Neural progenitor cell (in vitro differentiated cells): ENCODE measurements at regions not wholly inside any gene's neighbourhood (a gene's known extent, or its start where the extent isn't known, plus 50 kb on each side); places are given as distances from the start of the nearest gene placed in this dataset.

Experiments used
- DNase-seq: peaks from one replicate; pipeline ENCODE4 v3.0.0-alpha.2; 2016; ENCODE audit warnings: low spot score
- H2AFZ ChIP-seq: fragments of 200-600 bp; sonication (generic); replicated peaks from 2 replicates; pipeline ENCODE4 v1.6.1; 2016; ENCODE audit warnings: antibody characterized with exemption
- H3F3A ChIP-seq: fragments of 200-600 bp; sonication (generic); 2 replicates; pipeline ENCODE4 v1.6.1; 2016; ENCODE audit warnings: antibody characterized with exemption, low read depth
- H3K27ac ChIP-seq: fragments of 200-600 bp; sonication (generic); 2 replicates; pipeline ENCODE4 v1.5.1; 2016; ENCODE audit warnings: mild to moderate bottlenecking
- H3K27me3 ChIP-seq: fragments of 200-600 bp; sonication (generic); 2 replicates; pipeline ENCODE4 v1.6.1; 2016; ENCODE audit warnings: mild to moderate bottlenecking, moderate library complexity
- H3K36me3 ChIP-seq: fragments of 200-600 bp; sonication (generic); 2 replicates; pipeline ENCODE4 v1.5.1; 2016
- H3K4me1 ChIP-seq: fragments of 200-600 bp; sonication (generic); 2 replicates; pipeline ENCODE4 v1.6.1; 2016; ENCODE audit warnings: mixed run types
- H3K4me2 ChIP-seq: fragments of 200-600 bp; sonication (generic); 2 replicates; pipeline ENCODE4 v1.6.1; 2016
- H3K4me3 ChIP-seq: fragments of 200-600 bp; sonication (generic); 2 replicates; pipeline ENCODE4 v1.5.1; 2016
- H3K79me2 ChIP-seq: fragments of 200-600 bp; sonication (generic); 2 replicates; pipeline ENCODE4 v1.6.1; 2016; ENCODE audit warnings: low read depth
- H3K9ac ChIP-seq: fragments of 200-600 bp; sonication (generic); 2 replicates; pipeline ENCODE4 v1.6.1; 2016
- H3K9me3 ChIP-seq: fragments of 200-600 bp; sonication (generic); 2 replicates; pipeline ENCODE4 v1.5.1; 2016; ENCODE audit warnings: low read depth
- H4K20me1 ChIP-seq: fragments of 200-600 bp; sonication (generic); 2 replicates; pipeline ENCODE4 v1.6.1; 2016; ENCODE audit warnings: low read depth
- H3K27ac Mint-ChIP-seq: 3 replicates; pipeline ENCODE4 v1.8.0; 2021; ENCODE audit warnings: mixed read lengths
- H3K27me3 Mint-ChIP-seq: 2 replicates; pipeline ENCODE4 v1.8.0; 2022; ENCODE audit warnings: low read depth, mild to moderate bottlenecking, inconsistent platforms, moderate library complexity, mixed read lengths; ENCODE audit not compliant: insufficient read depth
- H3K36me3 Mint-ChIP-seq: 3 replicates; pipeline ENCODE4 v1.8.0; 2021; ENCODE audit warnings: mixed read lengths
- H3K4me1 Mint-ChIP-seq: 3 replicates; pipeline ENCODE4 v1.8.0; 2021; ENCODE audit warnings: mixed read lengths
- H3K4me3 Mint-ChIP-seq: 3 replicates; pipeline ENCODE4 v1.8.0; 2021; ENCODE audit warnings: mild to moderate bottlenecking, moderate library complexity, mixed read lengths
- H3K9me3 Mint-ChIP-seq: 3 replicates; pipeline ENCODE4 v1.8.0; 2020; ENCODE audit warnings: mixed read lengths
- EZH2 ChIP-seq: fragments of 200-600 bp; sonication (generic); IDR thresholded peaks from 2 replicates; pipeline ENCODE4 v1.6.1; 2017; ENCODE audit warnings: antibody characterized with exemption, mild to moderate bottlenecking, moderate library complexity
- EZH2phosphoT487 ChIP-seq: fragments of 200-600 bp; sonication (generic); IDR thresholded peaks from 2 replicates; pipeline ENCODE4 v1.6.1; 2017; ENCODE audit warnings: antibody characterized with exemption
- TF ChIP-seq, protein P1 (sequence below): fragments of 200-600 bp; sonication (generic); IDR thresholded peaks from 2 replicates; pipeline ENCODE4 v1.5.1; 2017; ENCODE audit warnings: antibody characterized with exemption, mild to moderate bottlenecking

GRCh38 chr2:64773461-64774118 is 119.9 kb upstream of the SERTAD2 start:
- no peaks in the 10 kb centered on the region for H3K36me3 Mint-ChIP-seq
- no peaks in the 10 kb centered on the region for H3F3A ChIP-seq
- H3K36me3 ChIP-seq = no peaks in the 10 kb centered on the region
- H3K4me1 ChIP-seq = peaks cover 6% of the 10 kb centered on the region
- H3K27me3 Mint-ChIP-seq = peaks cover 6% of the 10 kb centered on the region
- H3K4me1 Mint-ChIP-seq = peaks cover 8% of the 10 kb centered on the region
- no peaks in the 10 kb centered on the region for H4K20me1 ChIP-seq
- no peak overlapping the region for H3K4me3 Mint-ChIP-seq
- no peak overlapping the region for H2AFZ ChIP-seq
- peaks cover 6% of the 10 kb centered on the region for H3K27me3 ChIP-seq
- no peak overlapping the region for H3K4me3 ChIP-seq
- no peak overlapping the region for H3K27ac Mint-ChIP-seq
- no peaks in the 10 kb centered on the region for H3K9me3 ChIP-seq
- H3K9ac ChIP-seq = no peak overlapping the region
- TF ChIP-seq, protein P1, sequence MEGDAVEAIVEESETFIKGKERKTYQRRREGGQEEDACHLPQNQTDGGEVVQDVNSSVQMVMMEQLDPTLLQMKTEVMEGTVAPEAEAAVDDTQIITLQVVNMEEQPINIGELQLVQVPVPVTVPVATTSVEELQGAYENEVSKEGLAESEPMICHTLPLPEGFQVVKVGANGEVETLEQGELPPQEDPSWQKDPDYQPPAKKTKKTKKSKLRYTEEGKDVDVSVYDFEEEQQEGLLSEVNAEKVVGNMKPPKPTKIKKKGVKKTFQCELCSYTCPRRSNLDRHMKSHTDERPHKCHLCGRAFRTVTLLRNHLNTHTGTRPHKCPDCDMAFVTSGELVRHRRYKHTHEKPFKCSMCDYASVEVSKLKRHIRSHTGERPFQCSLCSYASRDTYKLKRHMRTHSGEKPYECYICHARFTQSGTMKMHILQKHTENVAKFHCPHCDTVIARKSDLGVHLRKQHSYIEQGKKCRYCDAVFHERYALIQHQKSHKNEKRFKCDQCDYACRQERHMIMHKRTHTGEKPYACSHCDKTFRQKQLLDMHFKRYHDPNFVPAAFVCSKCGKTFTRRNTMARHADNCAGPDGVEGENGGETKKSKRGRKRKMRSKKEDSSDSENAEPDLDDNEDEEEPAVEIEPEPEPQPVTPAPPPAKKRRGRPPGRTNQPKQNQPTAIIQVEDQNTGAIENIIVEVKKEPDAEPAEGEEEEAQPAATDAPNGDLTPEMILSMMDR = no peak
- TF ChIP-seq EZH2 = no peak
- no peak overlapping the region for H3K27ac ChIP-seq
- H3K9me3 Mint-ChIP-seq = peaks cover 13% of the 10 kb centered on the region
- DNase-seq = no peak
- H3K79me2 ChIP-seq = no peaks in the 10 kb centered on the region
- no peak overlapping the region for H3K4me2 ChIP-seq

DNA sequence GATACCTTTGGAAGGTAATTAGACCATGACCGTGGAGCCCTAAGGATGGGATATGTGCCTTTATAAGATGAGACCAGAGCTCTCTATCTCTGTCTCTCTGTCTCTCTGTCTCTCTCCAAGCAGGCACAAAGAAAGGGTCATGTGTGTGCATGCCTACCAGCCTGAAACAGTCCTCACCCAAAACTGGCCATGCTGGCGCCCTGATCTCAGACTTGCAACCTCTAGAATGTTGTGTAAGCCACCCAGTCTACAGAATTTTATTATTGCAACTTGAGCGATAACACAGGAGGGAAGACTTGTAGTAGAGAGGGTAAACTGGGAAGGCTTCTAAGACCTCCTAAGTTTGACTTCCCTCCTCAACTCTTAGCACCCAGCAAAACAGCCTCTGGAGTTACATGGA is 124.1 kb upstream of the SERTAD2 start:
- H3K79me2 ChIP-seq = no peaks in the 10 kb centered on the region
- H2AFZ ChIP-seq = no peak overlapping the region
- H3K27me3 ChIP-seq = no peaks in the 10 kb centered on the region
- TF ChIP-seq, protein P1 = no peak
- no peak for TF ChIP-seq EZH2
- Mint-ChIP-seq H3K36me3 (no peaks in the 10 kb centered on the region), H3K27me3 (peaks cover 6% of the 10 kb centered on the region), H3K27ac (no peak overlapping the region), H3K4me1 (no peaks in the 10 kb centered on the region), H3K9me3 (peaks cover 13% of the 10 kb centered on the region), H3K4me3 (no peak overlapping the region)
- H3K9ac ChIP-seq = no peak overlapping the region
- no peak for DNase-seq
- no peaks in the 10 kb centered on the region for H4K20me1 ChIP-seq
- H3K4me1 ChIP-seq = no peaks in the 10 kb centered on the region
- H3F3A ChIP-seq = no peaks in the 10 kb centered on the region
- no peak overlapping the region for H3K27ac ChIP-seq
- no peak overlapping the region for H3K4me3 ChIP-seq
- H3K4me2 ChIP-seq = no peak overlapping the region
- no peaks in the 10 kb centered on the region for H3K36me3 ChIP-seq
- H3K9me3 ChIP-seq = no peaks in the 10 kb centered on the region

DNA sequence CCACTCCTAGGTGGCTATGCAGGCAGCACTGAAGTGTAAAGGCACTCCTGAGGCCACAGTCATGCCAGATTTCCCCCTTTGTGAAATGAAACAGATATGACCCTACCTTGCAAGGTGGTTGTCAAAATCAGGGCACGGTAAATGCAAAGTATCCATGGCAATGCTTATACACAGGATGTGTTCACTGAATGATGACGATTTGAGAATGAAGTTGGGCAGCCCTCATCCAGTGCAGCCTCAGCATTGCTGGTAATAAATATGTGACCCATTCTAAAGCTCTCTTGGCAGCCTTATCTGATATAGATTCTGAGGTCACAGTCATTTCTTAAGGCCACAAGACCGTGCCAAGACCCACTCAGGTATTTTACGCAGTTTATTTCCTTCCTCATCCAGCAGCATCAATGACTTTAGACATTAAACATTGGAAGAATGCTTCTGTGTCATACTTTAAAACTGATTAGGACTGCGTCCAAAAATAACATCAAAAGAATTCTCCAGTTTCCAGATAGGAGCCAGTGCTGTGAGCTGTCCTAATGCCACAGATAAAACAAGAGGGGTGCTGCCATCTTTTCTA is 125.5 kb upstream of the SERTAD2 start:
- H3K27me3 ChIP-seq = no peaks in the 10 kb centered on the region

More for the DNA sequence above, 125.5 kb upstream of the SERTAD2 start:
- no peak overlapping the region for H3K9ac ChIP-seq
- peaks cover 13% of the 10 kb centered on the region for H3K9me3 Mint-ChIP-seq
- no peak overlapping the region for H3K27ac Mint-ChIP-seq
- H3K79me2 ChIP-seq = no peaks in the 10 kb centered on the region
- H2AFZ ChIP-seq = no peak overlapping the region
- no peaks in the 10 kb centered on the region for H3K4me1 Mint-ChIP-seq
- H3K4me2 ChIP-seq = no peak overlapping the region
- H3K36me3 ChIP-seq = no peaks in the 10 kb centered on the region
- TF ChIP-seq EZH2phosphoT487 (no peak), EZH2 (no peak)
- TF ChIP-seq, protein P1 = no peak
- no peaks in the 10 kb centered on the region for H3K36me3 Mint-ChIP-seq
- no peaks in the 10 kb centered on the region for H3F3A ChIP-seq
- H3K4me3 Mint-ChIP-seq = no peak overlapping the region
- H3K9me3 ChIP-seq = no peaks in the 10 kb centered on the region
- no peaks in the 10 kb centered on the region for H3K4me1 ChIP-seq
- no peak overlapping the region for H3K4me3 ChIP-seq
- H3K27ac ChIP-seq = no peak overlapping the region
- H4K20me1 ChIP-seq = no peaks in the 10 kb centered on the region
- peaks cover 6% of the 10 kb centered on the region for H3K27me3 Mint-ChIP-seq
- no peak for DNase-seq
